GM18502 (cell line): ENCODE measurements at regions not wholly inside any gene's neighbourhood (a gene's known extent, or its start where the extent isn't known, plus 50 kb on each side); places are given as distances from the start of the nearest gene placed in this dataset.
"Not testable (repeated sequence)": the region's sequence is repeated elsewhere in the genome, so short reads cannot be mapped to it uniquely, and the experiment has no call there.

Experiments
- ATAC-seq: cut with Tn5 transposase; IDR thresholded peaks from one replicate; pipeline ENCODE4 v1.9.1; 2021; ENCODE audit warnings: mild to moderate bottlenecking; ENCODE audit not compliant: unreplicated experiment, poor library complexity

- ATAC-seq = no peak
Measured at GRCh38 chr9:22216730-22217172, 207.6 kb upstream of the CDKN2B start.

DNA sequence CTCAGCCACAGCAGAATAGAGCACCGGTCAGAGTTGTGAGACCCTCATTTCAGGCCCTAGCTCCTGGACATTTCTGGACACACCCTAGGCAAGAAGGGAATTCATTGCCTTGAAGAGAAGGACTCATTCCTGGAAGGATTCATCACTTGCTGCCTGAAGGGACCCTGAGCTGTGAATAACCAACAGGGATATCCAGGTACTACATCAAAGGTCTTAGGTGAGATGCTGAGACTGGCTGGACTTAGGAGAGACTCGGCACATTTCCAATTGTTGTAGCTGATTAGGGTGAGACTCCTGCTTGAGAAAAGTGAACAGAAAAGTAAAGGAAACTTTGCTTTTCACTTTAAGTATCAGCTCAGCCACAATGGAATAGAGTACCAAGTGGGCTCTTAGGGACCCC lies 208.1 kb upstream of the CDKN2B start:
- no peak for ATAC-seq

- ATAC-seq = not testable (repeated sequence)
Measured at GRCh38 chr9:22225856-22226255, 216.8 kb upstream of the CDKN2B start.

- ATAC-seq = no peak
Measured at GRCh38 chr9:22227986-22228385, 218.6 kb upstream of the DMRTA1 start.

- no peak for ATAC-seq
Measured at GRCh38 chr9:22228542-22228941, 218.1 kb upstream of the DMRTA1 start.

GRCh38 chr9:22229069-22229468 lies 217.6 kb upstream of the DMRTA1 start:
- ATAC-seq = no peak

DNA sequence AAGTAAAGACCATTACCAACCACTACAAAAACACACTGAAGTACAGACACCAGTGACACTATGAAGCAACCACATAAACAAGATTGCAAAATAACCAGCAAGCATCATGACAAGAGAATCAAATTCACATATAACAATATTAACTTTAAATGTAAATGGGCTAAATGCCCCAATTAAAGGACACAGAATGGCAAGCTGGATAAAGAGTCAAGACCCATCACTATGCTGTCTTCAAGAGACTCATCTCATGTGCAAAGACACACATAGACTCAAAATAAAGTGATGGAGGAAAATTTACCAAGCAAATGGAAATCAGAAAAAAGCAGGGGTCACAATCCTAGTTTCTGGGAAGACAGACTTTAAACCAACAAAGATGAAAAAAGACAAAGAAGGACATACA lies 215.3 kb upstream of the DMRTA1 start:
- not testable (repeated sequence) for ATAC-seq

DNA sequence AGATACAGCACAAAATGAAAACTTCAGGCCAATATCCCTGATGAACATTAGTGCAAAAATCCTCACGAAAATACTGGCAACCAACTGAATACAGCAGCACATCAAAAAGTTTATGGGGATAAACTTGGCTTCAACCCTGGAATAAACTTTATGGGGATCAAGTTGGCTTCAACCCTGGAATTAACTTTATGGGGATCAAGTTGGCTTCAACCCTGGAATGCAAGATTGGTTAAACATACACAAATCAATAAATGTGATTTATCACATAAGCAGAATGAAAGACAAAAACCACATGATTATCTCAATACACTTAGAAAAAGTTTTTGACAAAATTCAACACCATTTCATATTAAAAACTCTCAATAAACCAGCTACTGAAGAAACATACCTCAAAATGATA lies 213.7 kb upstream of the DMRTA1 start:
- no peak for ATAC-seq

DNA sequence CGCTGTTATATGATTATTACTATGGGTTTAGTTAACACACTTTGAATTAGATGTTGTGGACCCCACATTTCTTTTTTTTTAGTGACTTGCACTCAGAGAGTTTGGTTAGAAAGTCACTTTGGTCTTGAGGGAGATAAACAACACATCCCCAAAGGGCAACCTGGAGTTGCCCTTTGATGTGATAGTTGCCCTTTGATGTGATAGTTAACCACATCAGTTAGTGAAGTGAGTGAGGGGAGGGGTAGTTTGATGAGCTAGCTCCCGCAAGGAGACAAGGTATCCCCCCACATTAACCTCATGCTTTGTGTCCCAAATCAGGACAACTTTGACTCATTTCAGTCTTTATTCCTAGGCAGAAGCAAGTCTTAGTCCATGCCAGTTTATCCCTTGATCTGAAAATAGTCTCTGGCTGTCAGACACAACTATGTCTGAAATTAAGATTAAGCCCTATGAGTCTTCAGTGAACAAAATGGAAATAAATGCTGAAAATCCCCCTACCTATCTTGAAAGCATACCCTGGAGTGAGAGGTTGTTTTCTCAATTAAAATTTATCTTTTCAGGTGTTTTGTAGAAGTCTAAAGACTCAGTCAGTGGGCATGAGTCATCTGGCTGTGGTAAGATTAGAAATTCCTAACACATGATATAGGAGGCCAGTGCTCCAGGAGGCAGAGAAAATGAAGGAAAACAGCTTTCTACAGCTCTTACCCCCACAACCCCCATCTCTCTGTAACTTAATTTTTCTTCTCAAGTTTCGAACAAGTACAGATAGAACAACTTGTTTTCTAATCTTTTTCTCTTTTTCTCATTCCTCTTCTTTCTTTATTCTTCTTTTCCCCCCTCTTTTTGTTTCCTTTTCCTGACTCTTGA lies 208.9 kb upstream of the DMRTA1 start:
- ATAC-seq = no peak

DNA sequence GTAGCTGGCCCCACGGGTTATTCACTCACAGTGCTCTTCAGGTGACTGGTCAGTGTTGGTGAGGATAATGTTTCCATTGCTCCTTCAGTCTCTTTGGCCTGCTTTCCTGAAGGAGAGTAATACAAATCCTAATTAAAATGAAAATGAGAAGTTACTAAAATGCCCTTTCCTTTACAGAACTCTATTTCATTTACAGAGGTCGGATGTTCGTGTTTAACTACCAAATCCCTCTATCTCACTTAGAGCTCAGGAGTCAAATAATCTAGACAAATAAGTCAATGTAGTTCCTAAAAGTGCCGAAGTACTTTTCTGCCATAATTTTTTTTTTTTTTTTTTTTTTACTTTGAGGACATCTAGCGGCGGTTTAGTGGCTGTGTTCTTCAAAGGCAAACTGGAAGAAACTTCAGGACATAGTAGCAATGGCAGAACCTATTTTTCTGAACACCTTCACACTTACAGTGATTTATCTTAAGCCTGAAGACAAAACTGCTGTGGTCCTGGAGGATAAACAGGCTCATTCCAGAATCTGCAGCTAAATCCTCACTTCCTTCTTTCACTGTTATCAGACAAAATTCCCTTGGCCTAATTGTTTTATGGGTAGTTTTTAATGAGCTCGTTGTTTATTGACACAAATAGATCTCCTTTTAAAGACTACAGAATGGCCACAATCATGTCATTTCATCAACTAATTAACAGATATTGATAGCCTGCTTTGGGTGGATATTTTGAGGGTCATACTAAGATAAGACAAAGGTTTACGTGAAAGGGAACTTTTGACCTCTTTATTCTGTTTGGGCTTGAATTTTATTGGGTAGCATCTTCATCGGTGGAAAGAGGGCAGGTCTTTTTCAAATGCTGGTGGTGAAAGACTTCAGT lies 207.6 kb upstream of the DMRTA1 start:
- peak; percentile 28 for ATAC-seq

DNA sequence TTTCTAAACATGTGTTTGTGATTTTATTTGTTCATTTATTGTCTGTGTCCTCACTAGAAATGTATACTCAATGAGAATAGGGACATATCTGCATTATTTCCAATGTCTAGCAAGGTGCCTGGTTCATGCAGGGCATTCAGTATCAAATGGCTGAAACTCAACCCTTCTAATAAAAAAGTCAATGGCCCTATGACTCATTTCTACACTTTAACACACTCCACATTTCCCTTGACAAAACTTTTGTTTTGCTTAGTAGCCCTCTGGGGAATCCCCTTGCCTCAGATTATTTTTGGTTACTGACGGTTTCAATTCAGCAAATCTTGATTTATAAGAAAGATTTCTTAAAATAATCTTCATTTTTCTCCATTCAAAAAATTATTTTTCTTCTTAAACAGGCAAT lies 206.0 kb upstream of the DMRTA1 start:
- peak; percentile 87 for ATAC-seq

DNA sequence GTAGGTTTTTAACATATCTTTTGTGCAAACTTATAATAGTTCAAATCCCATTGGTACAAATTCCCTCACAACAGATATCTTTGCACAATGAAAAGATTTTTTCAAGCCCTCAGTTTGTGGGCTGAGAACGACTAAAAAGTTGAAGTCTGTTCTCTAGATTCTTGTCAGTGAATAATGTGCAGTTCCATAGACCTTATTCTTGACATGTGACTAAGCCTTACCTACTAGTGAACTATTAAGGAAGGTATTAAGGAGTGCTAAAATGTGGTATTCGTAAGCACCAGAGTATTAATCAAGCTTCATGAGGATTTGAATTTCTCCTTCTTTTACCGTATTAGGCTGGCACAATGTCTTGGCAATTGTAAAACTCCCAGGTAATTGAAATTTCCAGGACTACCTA lies 205.6 kb upstream of the DMRTA1 start:
- ATAC-seq = peak; percentile 35

DNA sequence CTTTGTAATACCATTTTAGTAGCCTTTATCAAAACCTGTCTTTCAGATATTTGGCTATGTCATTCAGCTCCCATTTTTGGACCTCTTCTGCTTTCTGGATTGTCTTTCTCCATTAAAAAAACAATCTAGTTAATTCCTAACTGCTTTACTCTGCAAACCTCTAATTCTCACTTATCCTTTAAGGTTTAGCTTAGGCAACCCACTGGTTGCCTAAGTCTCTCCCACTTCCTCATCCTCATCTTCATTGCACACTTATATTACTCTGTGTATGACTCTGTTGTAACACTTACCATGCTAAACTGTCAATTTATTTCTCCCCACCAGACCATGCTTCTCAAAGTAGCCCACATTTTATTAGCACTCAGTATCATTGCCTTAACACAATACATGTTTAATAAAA lies 205.0 kb upstream of the DMRTA1 start:
- ATAC-seq = no peak

GRCh38 chr9:22244139-22245011 lies 202.2 kb upstream of the DMRTA1 start:
- peak; percentile 43 for ATAC-seq

GRCh38 chr9:22255337-22255736 lies 191.3 kb upstream of the DMRTA1 start:
- no peak for ATAC-seq

DNA sequence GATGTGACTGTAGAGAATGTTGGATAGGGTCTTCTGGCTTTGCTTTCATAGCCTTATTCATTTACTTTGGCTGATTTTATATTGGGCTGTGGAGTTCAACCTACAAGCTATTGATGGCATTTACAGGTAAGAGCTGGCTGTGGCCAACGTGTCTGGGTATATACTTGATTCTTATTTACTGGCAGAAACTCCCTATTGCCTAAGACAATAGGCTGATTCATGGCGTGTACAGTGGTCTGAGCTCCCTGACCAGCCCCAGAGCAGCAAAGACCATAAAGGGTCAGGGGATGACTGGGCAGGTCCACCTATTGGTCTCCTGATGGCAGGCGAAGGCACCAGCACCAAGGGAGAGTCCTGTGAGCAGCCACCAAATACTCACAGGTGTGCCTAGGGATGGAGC lies 190.2 kb upstream of the DMRTA1 start:
- ATAC-seq = no peak

DNA sequence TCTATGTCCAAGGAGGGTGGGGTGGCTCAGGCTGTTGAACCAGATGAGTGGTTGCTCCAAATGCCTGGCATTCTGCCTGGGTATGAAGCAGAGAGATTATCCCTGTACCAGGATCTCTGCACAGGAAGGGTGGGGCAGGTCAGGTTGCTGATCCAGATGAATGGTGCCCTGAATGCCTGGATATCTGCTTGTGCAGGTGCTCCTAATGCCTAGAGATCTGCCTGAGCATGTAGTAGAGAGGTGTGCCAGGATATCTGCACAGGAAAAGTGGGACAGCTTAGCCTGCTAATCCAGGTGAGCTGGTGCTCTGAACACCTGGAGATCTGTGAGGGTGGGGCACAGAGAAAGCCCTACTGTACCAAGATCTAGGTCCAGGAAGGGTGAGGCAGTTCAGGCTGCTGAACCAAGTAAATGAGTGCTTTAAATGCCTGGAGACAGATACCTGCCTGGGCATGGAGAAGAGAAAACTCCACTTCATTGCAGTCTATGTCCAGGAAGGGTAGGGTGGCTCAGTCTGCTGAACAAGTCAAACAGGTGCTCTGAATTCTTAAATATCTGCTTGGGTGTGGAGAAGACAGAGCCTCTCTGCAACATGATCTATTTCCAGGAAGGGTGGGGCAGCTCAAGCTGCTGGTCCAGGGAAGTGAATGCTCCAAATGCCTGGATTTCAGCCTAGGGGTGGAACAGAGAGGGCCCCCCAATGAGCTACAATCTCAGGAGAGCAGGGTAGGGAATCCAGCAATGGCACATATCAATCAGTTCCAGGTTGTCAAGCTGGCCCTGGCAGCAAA lies 189.4 kb upstream of the DMRTA1 start:
- ATAC-seq = no peak

DNA sequence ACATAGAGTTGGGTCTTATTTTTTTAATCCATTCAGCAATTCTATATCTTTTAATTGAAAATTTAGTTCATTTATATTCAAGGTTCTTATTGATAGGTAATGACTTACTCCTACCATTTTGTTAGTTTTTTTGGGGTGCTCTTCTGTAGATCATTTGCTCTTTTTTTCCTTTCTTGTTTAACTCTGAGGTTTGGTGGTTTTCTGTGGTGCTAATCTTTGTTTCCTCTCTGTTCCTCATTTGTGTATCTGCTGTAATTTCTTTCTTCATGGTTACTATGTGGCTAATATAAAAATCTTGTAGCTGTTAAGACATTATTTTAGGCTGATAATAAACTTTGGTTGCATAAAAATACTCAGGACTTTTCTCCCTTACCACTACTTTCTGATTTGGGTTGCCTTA lies 181.6 kb upstream of the DMRTA1 start:
- no peak for ATAC-seq

GRCh38 chr9:22265534-22265933 lies 181.1 kb upstream of the DMRTA1 start:
- ATAC-seq = no peak

DNA sequence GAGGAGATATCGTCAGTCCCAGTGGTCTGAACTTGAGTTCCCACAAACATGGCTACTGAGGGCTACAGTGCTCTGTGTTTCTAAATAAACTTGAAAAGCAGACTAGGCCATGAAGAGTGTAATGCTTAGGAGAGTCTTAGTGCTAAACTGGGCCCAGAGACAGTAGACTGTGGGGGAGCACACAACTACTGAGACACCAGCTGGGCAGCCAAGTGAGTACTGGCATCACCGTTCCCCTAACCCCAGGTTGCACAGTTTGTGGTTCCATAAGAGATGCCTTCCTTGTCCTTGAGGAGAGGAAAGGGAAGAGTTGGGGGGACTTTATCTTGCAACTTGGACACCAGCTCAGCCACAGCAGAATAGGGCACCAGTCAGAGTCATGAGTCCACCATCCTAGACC lies 172.1 kb upstream of the DMRTA1 start:
- ATAC-seq = no peak
